Hematopoietic multipotent progenitor cell (in vitro differentiated cells): ENCODE measurements at regions not wholly inside any gene's neighbourhood (a gene's known extent, or its start where the extent isn't known, plus 50 kb on each side); places are given as distances from the start of the nearest gene placed in this dataset.

Source experiments
- DNase-seq, 3 donors: peaks; one replicate each; pipeline ENCODE4 v3.0.0-alpha.2; 2011 to 2015; ENCODE audit warnings: low read depth in 2 of 3, low spot score in 2 of 3

DNA sequence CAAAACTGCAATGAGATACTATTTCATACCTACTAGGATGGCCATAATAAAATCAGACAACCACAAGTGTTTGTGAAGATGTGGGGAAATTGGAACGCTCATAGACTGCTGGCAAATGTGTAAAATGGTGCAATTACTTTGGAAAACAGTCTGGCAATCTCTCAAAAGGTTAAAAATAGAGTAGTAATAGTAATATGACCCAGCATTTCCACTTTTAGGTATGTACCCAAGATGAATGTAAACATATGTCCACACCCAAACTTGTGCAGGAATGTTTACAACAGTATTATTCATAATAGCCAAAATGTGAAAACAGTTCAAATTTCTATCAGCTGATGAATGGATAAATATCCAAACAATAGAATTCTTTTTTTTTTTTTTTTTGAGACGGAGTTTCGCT, 731.6 kb upstream of the ANKRD30A start:
- DNase-seq: no peak

- DNase-seq: no peak
Measured at GRCh38 chr10:36391405-36391804, 734.0 kb upstream of the ANKRD30A start.

GRCh38 chr10:36390221-36390620, 735.2 kb upstream of the ANKRD30A start:
- DNase-seq: no peak

GRCh38 chr10:36388166-36388565, 737.2 kb upstream of the ANKRD30A start:
- no peak for DNase-seq

GRCh38 chr10:36385693-36386092, 739.7 kb upstream of the ANKRD30A start:
- no peak for DNase-seq

GRCh38 chr10:36383349-36383748, 741.3 kb upstream of the FZD8 start:
- no peak for DNase-seq

GRCh38 chr10:36381748-36382147, 739.7 kb upstream of the FZD8 start:
- no peak for DNase-seq

DNA sequence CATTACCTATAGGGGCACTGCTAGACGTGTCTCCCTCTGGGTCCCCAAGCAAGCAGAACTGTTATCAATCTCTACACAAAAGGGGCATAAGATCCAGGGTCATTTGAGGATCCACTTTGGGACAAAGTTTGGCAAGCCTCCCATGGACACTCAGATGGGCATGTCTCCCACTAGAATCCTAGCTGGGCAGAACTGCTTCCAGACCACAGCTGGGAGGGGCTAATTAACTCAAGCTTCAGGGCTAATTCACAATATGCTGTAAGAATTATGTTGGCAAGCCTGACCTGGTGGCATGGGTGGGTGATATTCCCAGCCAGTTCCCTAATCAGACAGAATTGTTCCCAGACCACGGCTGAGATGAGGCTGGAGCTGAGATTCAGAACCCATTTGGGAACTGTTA, 738.4 kb upstream of the FZD8 start:
- no peak for DNase-seq

- DNase-seq: no peak
Measured at GRCh38 chr10:36375107-36375506, 733.0 kb upstream of the FZD8 start.

DNA sequence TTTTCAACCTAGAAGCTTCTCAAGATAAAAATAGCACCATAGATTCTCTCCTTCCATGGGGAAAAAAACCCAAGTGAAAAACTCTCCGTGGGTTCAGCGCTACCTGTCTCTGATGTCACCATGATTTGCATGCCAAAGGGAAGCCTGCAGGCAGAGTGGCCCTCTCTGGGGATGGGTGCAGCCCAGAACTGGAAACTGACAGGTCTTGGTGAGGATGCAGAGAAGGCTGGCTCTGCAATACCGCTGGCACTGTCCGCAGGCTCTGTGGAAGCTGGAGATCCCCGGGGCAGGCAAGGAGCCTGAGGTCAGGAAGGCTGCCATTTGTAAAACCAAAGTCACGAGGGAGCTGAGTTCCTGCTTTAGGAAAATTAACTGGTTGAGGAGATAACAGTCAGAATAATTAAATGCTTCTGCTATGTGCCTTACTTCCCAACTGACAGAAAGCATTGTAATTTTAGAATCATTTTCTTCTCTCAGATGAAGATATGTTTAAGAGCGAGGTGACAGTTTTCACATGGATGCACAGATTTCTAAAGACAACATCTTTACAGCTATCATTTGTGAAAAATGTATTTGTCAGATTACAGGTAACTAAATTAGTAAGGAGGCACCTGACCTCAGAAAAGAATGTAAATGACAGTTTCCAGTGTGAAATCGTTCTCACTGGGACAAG, 731.5 kb upstream of the FZD8 start:
- no peak for DNase-seq

GRCh38 chr10:36367362-36367761, 725.3 kb upstream of the FZD8 start:
- DNase-seq: no peak

DNA sequence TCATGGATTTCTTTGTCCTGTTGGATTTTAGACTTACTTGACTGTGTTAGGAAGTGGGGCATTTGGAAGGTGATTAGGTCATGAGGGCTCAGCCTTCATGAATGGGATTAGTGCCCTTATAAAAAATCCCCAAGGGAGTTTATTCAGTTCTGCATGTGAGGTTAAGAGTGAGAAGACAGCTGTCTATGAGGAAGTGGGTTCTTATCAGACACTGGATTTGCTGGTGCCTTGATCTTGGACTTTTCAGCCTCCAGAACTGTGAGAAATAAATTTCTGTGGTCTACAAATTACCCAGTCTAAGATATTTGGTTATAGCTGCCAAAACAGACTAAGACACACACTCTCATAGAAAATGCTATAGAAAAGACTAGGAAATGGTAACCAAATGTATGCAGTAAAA, 724.7 kb upstream of the FZD8 start:
- no peak for DNase-seq

GRCh38 chr10:36366065-36366464, 724.0 kb upstream of the FZD8 start:
- no peak for DNase-seq

DNA sequence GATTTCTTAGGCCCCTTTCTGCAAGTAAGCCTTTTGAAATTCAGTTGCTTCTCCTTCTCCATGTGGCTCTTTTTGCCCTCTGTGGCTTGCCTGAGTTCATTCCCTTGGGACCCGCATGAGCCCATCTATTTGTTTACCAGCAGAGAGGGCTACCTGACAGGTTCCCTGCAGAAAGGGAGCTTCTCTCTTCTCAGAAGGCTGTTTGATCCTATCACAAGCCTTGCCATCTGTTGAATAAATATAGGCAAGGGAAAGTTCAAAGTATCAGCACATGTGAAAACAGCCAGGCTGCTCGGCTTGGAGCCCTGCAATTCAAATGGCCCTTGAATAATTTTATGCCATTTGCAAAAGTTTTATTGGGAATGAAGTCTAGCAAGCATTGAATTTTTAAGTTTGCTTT, 720.2 kb upstream of the FZD8 start:
- DNase-seq: no peak

- DNase-seq: no peak
Measured at GRCh38 chr10:36358736-36359135, 716.6 kb upstream of the FZD8 start.

- DNase-seq: no peak
Measured at GRCh38 chr10:36354633-36355032, 712.5 kb upstream of the FZD8 start.

DNA sequence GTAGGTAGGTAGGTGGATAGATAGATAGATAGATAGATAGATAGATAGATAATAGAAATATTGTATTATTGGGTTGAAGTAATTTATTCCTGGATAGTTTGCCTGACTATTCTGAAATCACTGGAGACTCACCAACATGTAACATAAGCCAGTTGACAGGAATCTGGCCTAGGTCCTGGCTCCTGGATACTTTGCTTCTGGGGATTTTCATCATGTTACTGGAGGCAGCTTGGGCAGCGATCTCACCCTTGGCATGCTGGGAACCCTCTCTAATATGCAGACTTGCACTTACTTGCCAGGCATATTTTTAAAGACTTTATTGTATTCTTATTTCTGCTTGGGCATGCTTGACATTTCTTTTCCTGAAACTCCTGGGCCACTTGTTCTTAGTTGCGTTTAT, 709.1 kb upstream of the FZD8 start:
- no peak for DNase-seq

DNA sequence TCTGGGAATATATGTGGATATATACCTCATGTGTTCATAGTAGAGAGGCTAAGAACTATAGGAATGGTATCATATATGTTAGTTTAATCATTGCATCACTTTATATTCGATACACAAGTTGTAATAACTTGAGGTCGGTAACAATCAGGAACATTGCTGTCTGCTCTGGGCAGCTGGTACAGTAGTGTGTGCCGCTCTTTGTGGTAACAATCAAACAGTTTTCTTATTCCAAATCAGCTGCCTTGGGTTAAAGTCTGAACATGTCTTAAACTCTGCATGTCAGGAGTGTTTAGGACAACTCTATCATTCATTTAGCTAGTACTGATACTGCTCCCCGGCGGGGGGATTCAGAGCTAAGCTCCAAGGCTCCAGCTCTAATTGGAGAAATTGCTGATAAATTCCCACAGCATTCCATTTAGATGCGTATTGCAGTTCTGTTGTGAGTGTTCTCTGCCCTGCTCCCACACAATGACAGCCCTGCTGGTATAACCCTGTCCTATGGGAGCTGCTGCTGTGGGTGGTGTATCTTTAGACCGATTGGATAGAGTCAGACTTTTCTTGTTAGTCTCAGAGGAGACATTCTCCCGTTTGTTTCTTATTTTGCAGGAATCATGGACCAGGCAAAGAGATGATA, 707.5 kb upstream of the FZD8 start:
- no peak for DNase-seq

GRCh38 chr10:36345807-36346206, 703.7 kb upstream of the FZD8 start:
- no peak for DNase-seq

GRCh38 chr10:36345175-36345533, 703.1 kb upstream of the FZD8 start:
- DNase-seq: no peak

DNA sequence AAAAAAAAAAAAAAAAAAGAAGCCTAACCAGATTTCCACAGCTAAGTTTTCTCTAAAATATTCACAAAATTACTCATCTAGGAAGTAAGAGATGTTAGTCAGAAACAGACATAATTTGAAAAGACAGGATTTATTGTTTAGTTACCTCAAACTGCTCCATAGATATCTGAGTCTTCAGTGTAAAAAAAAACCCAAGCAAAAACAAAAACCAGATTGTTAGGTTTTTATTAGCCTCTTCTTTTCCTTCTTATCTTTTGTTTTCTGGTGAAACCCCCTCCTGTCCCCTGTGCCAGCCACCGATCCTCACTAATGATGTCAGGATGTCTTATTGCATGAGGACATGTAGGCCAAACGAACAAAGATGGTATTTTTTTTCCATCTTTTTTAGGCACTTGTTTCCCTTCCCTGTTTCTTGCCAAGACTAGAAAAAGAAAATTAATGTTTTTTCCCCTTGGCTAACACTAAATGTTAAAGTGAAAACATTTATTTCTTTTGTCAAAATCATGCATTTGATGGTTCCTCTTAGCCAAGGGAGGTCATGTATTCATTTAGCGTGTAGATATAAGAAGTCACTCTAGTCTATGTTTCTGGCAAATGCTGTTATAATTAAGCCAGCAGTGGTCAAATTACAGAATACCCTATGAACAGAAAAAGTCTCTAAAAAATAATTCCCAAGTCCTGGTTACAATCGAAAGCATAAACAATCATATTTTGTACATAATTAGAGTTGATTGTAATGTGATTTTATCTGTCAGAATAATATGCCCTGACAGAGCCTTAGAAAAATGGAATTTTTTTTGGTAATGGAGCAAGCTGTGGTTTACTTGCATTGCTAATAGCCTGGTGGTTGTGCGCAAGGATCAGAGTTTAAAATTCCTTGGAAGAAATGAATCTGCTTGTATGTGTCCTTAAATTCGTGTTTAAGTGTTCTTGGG, 702.4 kb upstream of the FZD8 start:
- no peak for DNase-seq

DNA sequence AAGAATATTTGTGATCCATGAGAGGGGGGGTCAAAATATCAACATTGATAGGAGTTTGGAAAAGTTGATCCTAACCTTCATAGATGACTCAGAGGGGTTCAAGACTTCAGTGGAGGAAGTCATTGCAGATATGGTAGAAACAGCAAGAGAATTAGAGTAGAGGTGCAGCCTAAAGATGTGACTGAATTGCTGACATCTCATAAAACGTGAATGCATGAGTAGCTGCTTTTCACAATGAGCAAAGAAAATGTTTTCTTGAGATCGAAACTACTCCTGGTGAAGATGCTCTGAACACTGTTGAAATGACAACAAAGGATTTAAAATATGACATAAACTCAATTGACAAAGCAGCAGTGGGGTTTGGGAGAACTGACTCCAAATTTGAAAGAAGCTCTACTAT, 700.7 kb upstream of the FZD8 start:
- DNase-seq: no peak
